ENCODE measurements at regions not wholly inside any gene's neighbourhood (a gene's known extent, or its start where the extent isn't known, plus 50 kb on each side); places are given as distances from the start of the nearest gene placed in this dataset.

DNA sequence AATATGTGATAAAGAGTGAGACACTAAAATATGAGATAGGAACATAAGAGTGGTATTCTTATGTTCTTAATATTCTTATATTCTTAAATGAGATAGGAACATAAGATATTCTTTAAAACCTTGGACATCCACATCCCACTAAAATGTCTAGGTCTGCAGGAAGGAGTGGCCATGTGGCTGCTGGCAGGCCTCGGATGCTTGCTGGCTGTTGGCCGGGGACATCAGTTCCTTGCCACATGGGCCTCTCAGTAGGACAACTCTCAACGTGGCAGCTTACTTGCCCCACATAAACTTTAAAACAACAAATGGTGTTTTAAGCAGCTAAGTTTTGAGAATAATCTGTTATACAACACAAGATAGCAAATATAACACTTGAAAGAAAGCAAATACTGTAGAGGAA, 240.1 kb downstream of the CASP12 start:
- Histone ChIP-seq H2AFZ (ENCODE audit: low read length) (no peak overlapping the region), H3K36me3 (replicated peaks in 1 of 2; ENCODE audit: control insufficient read depth in 1 of 2, insufficient read depth in 2 of 2, low read length in 2 of 2) (no peaks in the 10 kb centered on the region), H3K79me2 (ENCODE audit: insufficient read depth, low read length) (no peaks in the 10 kb centered on the region), H3K4me1 (ENCODE audit: insufficient read depth, low read length) (no peaks in the 10 kb centered on the region), H3K9me3 (ENCODE audit: low read length) (no peaks in the 10 kb centered on the region), H3K27me3 (ENCODE audit: control insufficient read depth in 1 of 2, insufficient read depth in 2 of 2, low read length in 2 of 2) (no peaks in the 10 kb centered on the region), H3K4me3 (replicated peaks in 1 of 3; ENCODE audit: insufficient read depth in 1 of 3, low read depth in 2 of 3, low read length in 3 of 3) (no peak overlapping the region), H3K27ac (ENCODE audit: extremely low read length, insufficient read depth, low read length) (no peak overlapping the region), H3K9ac (ENCODE audit: insufficient read depth, low read depth, low read length) (no peak overlapping the region), H4K20me1 (ENCODE audit: insufficient read depth, low read length) (no peaks in the 10 kb centered on the region), H3K4me2 (ENCODE audit: low read depth, low read length) (no peak overlapping the region)
- in situ Hi-C loops (cut with HindIII; ENCODE audit: extremely low pct_ligation_motif_present, low pct_unique_long_range_greater_than_20kb) (no loop called here), intact Hi-C loops (cut with micrococcal nuclease; ENCODE audit: unreplicated experiment) (no loop called here)
- no peak for DNase-seq (ENCODE audit: low spot score)
- whole genome bisulfite sequencing (ENCODE audit: low lambda C conversion rate) = 0% methylated on average over 3 of the region's 3 CpGs
- no TSS peak for BruUV-seq (replicated peaks)
- no peak for FAIRE-seq
- CTCF ChIA-PET (ENCODE audit: low intra/inter-chr PET ratio, low total read pairs) = no interaction called here
- ATAC-seq = no peak
- POLR2A ChIA-PET = no interaction called here
- TF ChIP-seq ZSCAN22 (CRISPR knock-in tag; IDR thresholded peaks at IDR 0.05) (no peak), ZNF264 (CRISPR knock-in tag; IDR thresholded peaks at IDR 0.05) (no peak)
- TF ChIP-seq, protein P1, sequence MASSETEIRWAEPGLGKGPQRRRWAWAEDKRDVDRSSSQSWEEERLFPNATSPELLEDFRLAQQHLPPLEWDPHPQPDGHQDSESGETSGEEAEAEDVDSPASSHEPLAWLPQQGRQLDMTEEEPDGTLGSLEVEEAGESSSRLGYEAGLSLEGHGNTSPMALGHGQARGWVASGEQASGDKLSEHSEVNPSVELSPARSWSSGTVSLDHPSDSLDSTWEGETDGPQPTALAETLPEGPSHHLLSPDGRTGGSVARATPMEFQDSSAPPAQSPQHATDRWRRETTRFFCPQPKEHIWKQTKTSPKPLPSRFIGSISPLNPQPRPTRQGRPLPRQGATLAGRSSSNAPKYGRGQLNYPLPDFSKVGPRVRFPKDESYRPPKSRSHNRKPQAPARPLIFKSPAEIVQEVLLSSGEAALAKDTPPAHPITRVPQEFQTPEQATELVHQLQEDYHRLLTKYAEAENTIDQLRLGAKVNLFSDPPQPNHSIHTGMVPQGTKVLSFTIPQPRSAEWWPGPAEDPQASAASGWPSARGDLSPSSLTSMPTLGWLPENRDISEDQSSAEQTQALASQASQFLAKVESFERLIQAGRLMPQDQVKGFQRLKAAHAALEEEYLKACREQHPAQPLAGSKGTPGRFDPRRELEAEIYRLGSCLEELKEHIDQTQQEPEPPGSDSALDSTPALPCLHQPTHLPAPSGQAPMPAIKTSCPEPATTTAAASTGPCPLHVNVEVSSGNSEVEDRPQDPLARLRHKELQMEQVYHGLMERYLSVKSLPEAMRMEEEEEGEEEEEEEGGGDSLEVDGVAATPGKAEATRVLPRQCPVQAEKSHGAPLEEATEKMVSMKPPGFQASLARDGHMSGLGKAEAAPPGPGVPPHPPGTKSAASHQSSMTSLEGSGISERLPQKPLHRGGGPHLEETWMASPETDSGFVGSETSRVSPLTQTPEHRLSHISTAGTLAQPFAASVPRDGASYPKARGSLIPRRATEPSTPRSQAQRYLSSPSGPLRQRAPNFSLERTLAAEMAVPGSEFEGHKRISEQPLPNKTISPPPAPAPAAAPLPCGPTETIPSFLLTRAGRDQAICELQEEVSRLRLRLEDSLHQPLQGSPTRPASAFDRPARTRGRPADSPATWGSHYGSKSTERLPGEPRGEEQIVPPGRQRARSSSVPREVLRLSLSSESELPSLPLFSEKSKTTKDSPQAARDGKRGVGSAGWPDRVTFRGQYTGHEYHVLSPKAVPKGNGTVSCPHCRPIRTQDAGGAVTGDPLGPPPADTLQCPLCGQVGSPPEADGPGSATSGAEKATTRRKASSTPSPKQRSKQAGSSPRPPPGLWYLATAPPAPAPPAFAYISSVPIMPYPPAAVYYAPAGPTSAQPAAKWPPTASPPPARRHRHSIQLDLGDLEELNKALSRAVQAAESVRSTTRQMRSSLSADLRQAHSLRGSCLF (CRISPR knock-in tag; IDR thresholded peaks at IDR 0.05; ENCODE audit: borderline replicate concordance) = no peak
- TF ChIP-seq, protein P2, sequence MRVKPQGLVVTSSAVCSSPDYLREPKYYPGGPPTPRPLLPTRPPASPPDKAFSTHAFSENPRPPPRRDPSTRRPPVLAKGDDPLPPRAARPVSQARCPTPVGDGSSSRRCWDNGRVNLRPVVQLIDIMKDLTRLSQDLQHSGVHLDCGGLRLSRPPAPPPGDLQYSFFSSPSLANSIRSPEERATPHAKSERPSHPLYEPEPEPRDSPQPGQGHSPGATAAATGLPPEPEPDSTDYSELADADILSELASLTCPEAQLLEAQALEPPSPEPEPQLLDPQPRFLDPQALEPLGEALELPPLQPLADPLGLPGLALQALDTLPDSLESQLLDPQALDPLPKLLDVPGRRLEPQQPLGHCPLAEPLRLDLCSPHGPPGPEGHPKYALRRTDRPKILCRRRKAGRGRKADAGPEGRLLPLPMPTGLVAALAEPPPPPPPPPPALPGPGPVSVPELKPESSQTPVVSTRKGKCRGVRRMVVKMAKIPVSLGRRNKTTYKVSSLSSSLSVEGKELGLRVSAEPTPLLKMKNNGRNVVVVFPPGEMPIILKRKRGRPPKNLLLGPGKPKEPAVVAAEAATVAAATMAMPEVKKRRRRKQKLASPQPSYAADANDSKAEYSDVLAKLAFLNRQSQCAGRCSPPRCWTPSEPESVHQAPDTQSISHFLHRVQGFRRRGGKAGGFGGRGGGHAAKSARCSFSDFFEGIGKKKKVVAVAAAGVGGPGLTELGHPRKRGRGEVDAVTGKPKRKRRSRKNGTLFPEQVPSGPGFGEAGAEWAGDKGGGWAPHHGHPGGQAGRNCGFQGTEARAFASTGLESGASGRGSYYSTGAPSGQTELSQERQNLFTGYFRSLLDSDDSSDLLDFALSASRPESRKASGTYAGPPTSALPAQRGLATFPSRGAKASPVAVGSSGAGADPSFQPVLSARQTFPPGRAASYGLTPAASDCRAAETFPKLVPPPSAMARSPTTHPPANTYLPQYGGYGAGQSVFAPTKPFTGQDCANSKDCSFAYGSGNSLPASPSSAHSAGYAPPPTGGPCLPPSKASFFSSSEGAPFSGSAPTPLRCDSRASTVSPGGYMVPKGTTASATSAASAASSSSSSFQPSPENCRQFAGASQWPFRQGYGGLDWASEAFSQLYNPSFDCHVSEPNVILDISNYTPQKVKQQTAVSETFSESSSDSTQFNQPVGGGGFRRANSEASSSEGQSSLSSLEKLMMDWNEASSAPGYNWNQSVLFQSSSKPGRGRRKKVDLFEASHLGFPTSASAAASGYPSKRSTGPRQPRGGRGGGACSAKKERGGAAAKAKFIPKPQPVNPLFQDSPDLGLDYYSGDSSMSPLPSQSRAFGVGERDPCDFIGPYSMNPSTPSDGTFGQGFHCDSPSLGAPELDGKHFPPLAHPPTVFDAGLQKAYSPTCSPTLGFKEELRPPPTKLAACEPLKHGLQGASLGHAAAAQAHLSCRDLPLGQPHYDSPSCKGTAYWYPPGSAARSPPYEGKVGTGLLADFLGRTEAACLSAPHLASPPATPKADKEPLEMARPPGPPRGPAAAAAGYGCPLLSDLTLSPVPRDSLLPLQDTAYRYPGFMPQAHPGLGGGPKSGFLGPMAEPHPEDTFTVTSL (CRISPR knock-in tag; IDR thresholded peaks at IDR 0.05; ENCODE audit: borderline replicate concordance) = no peak
- TF ChIP-seq, protein P3, sequence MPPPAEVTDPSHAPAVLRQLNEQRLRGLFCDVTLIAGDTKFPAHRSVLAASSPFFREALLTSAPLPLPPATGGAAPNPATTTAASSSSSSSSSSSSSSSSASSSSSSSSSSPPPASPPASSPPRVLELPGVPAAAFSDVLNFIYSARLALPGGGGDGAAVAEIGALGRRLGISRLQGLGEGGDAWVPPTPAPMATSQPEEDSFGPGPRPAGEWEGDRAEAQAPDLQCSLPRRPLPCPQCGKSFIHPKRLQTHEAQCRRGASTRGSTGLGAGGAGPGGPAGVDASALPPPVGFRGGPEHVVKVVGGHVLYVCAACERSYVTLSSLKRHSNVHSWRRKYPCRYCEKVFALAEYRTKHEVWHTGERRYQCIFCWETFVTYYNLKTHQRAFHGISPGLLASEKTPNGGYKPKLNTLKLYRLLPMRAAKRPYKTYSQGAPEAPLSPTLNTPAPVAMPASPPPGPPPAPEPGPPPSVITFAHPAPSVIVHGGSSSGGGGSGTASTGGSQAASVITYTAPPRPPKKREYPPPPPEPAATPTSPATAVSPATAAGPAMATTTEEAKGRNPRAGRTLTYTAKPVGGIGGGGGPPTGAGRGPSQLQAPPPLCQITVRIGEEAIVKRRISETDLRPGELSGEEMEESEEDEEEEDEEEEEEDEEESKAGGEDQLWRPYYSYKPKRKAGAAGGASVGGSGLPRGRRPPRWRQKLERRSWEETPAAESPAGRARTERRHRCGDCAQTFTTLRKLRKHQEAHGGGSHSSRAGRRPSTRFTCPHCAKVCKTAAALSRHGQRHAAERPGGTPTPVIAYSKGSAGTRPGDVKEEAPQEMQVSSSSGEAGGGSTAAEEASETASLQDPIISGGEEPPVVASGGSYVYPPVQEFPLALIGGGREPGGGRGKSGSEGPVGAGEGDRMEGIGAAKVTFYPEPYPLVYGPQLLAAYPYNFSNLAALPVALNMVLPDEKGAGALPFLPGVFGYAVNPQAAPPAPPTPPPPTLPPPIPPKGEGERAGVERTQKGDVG (CRISPR knock-in tag; IDR thresholded peaks at IDR 0.05; ENCODE audit: borderline replicate concordance) = no peak
